HCT116 (cell line): ENCODE measurements at regions not wholly inside any gene's neighbourhood (a gene's known extent, or its start where the extent isn't known, plus 50 kb on each side); places are given as distances from the start of the nearest gene placed in this dataset.
A peak's percentile ranks its signal among the peaks of the same experiment; 100 is the strongest.

Experiments used
- CEBPB ChIP-seq: IDR thresholded peaks from 2 replicates; pipeline ENCODE4 v1.6.1; 2012; ENCODE audit warnings: low read depth
- CTCF ChIP-seq, 3 experiments: fragments of 200-600 bp in 1 of 3; sonication (generic) in 1 of 3; IDR thresholded peaks in 2 of 3; conservative IDR thresholded peaks in 1 of 3; 2 replicates each; pipeline ENCODE4 v1.5.1; 2012 to 2017; ENCODE audit warnings: low read depth in 2 of 3, low read length in 2 of 3, antibody characterized with exemption in 1 of 3, borderline replicate concordance in 1 of 3, control low read depth in 1 of 3, mild to moderate bottlenecking in 1 of 3, mixed read lengths in 1 of 3, mixed run types in 1 of 3, moderate library complexity in 1 of 3; ENCODE audit not compliant: insufficient read depth in 1 of 3
- EGR1 ChIP-seq: IDR thresholded peaks from 2 replicates; pipeline ENCODE4 v1.6.1; 2012; ENCODE audit warnings: low read depth
- EZH2 ChIP-seq: fragments of 200-600 bp; sonication (generic); IDR thresholded peaks from 2 replicates; pipeline ENCODE4 v1.6.1; 2017; ENCODE audit warnings: antibody characterized with exemption, mixed run types
- EZH2phosphoT487 ChIP-seq: fragments of 200-600 bp; IDR thresholded peaks from 2 replicates; pipeline ENCODE4 v1.6.1; 2018; ENCODE audit warnings: antibody characterized with exemption, borderline replicate concordance
- MAX ChIP-seq: IDR thresholded peaks from 2 replicates; pipeline ENCODE4 v1.6.1; 2012
- POLR2A ChIP-seq: IDR thresholded peaks from 2 replicates; pipeline ENCODE4 v1.7.0; 2011; ENCODE audit warnings: borderline replicate concordance; ENCODE audit not compliant: insufficient read depth, insufficient read length; ENCODE audit errors: extremely low read depth
- POLR2AphosphoS5 ChIP-seq: IDR thresholded peaks from 2 replicates; pipeline ENCODE4 v1.6.1; 2011; ENCODE audit warnings: mild to moderate bottlenecking, low read depth, low read length, moderate library complexity
- RAD21 ChIP-seq: IDR thresholded peaks from 2 replicates; pipeline ENCODE4 v1.6.1; 2012; ENCODE audit warnings: low read depth, mild to moderate bottlenecking
- SIN3A ChIP-seq: IDR thresholded peaks from 2 replicates; pipeline ENCODE4 v1.6.1; 2012; ENCODE audit warnings: low read depth
- SP1 ChIP-seq: IDR thresholded peaks from 2 replicates; pipeline ENCODE4 v1.6.1; 2012; ENCODE audit warnings: low read depth
- TCF7L2 ChIP-seq: IDR thresholded peaks from 2 replicates; pipeline ENCODE4 v1.7.0; 2011; ENCODE audit warnings: borderline replicate concordance, inconsistent platforms; ENCODE audit not compliant: insufficient read depth, insufficient read length; ENCODE audit errors: extremely low read depth
- ZBTB33 ChIP-seq: IDR thresholded peaks from 2 replicates; pipeline ENCODE4 v1.6.1; 2011; ENCODE audit warnings: mild to moderate bottlenecking, low read length, moderate library complexity; ENCODE audit not compliant: insufficient replicate concordance; ENCODE audit errors: extremely low read depth

- peak in 2 of 3 experiments; percentile 18 to 23; a peak in 3 of 6 replicates for TF ChIP-seq CTCF (IDR thresholded peaks at IDR 0.05 in 2 of 3, conservative IDR thresholded peaks at IDR 0.05 in 1 of 3; ENCODE audit: borderline replicate concordance in 1 of 3, insufficient read depth in 1 of 3, low read depth in 2 of 3, low read length in 2 of 3)
- TF ChIP-seq ZBTB33 = no peak
- no peak for TF ChIP-seq EZH2
- TF ChIP-seq RAD21 = no peak
- TF ChIP-seq TCF7L2 = no peak
- TF ChIP-seq SP1 = no peak
- TF ChIP-seq EZH2phosphoT487 = no peak
- TF ChIP-seq CEBPB = no peak
- TF ChIP-seq MAX = no peak
- TF ChIP-seq SIN3A = no peak
- TF ChIP-seq EGR1 = no peak
- no peak for TF ChIP-seq POLR2A
- no peak for TF ChIP-seq POLR2AphosphoS5
Observed at GRCh38 chr1:94693029-94693428, 127.1 kb upstream of the SLC44A3 start.
